G401.6 (cell line): ENCODE measurements at regions not wholly inside any gene's neighbourhood (a gene's known extent, or its start where the extent isn't known, plus 50 kb on each side); places are given as distances from the start of the nearest gene placed in this dataset.
"Not testable (repeated sequence)": the region's sequence is repeated elsewhere in the genome, so short reads cannot be mapped to it uniquely, and the experiment has no call there.

Experiments used
- FAIRE-seq: peaks from 2 replicates; lab custom pipeline; 2012; peaks lifted over from hg19 to GRCh38; lab: Jason Lieb, UNC

- not testable (repeated sequence) for FAIRE-seq
Measured at GRCh38 chr16:33711616-33712015, 252.2 kb downstream of the TP53TG3F start.

GRCh38 chr16:33712308-33712707 is 252.9 kb downstream of the TP53TG3F start:
- FAIRE-seq, result not testable (repeated sequence)

GRCh38 chr16:33712851-33713709 is 253.7 kb downstream of the TP53TG3F start:
- FAIRE-seq, result not testable (repeated sequence)

- not testable (repeated sequence) for FAIRE-seq
Measured at GRCh38 chr16:33713710-33714538, 254.5 kb downstream of the TP53TG3F start.

GRCh38 chr16:33731167-33731566 is 271.8 kb downstream of the TP53TG3F start:
- FAIRE-seq, result not testable (repeated sequence)

GRCh38 chr16:33734650-33735049 is 275.2 kb downstream of the TP53TG3F start:
- FAIRE-seq, result not testable (repeated sequence)

GRCh38 chr16:33766869-33767765 is 307.7 kb downstream of the TP53TG3F start:
- not testable (repeated sequence) for FAIRE-seq

GRCh38 chr16:33768710-33769109 is 309.3 kb downstream of the TP53TG3F start:
- FAIRE-seq, result not testable (repeated sequence)

- FAIRE-seq, result not testable (repeated sequence)
Measured at GRCh38 chr16:33769180-33769846, 309.9 kb downstream of the TP53TG3F start.

GRCh38 chr16:33770478-33770877 is 311.1 kb downstream of the TP53TG3F start:
- FAIRE-seq, result not testable (repeated sequence)

- not testable (repeated sequence) for FAIRE-seq
Measured at GRCh38 chr16:33771211-33771610, 311.8 kb downstream of the TP53TG3F start.

- FAIRE-seq, result not testable (repeated sequence)
Measured at GRCh38 chr16:33773966-33774365, 314.6 kb downstream of the TP53TG3F start.

- not testable (repeated sequence) for FAIRE-seq
Measured at GRCh38 chr16:33774724-33775123, 315.3 kb downstream of the TP53TG3F start.

- FAIRE-seq, result not testable (repeated sequence)
Measured at GRCh38 chr16:33816328-33816944, 357.0 kb downstream of the TP53TG3F start.

GRCh38 chr16:33824736-33825135 is 365.3 kb downstream of the TP53TG3F start:
- not testable (repeated sequence) for FAIRE-seq

GRCh38 chr16:33827522-33827921 is 368.1 kb downstream of the TP53TG3F start:
- not testable (repeated sequence) for FAIRE-seq

GRCh38 chr16:33839157-33839556 is 379.7 kb downstream of the TP53TG3F start:
- not testable (repeated sequence) for FAIRE-seq

GRCh38 chr16:33844533-33844932 is 385.1 kb downstream of the TP53TG3F start:
- FAIRE-seq, result not testable (repeated sequence)
